SK-N-SH treated with all-trans-retinoic acid at 6 μM for 48 hours (cell line): ENCODE measurements at regions not wholly inside any gene's neighbourhood (a gene's known extent, or its start where the extent isn't known, plus 50 kb on each side); places are given as distances from the start of the nearest gene placed in this dataset.

Experiments
- ARNTL ChIP-seq: fragments of 450-650 bp; formaldehyde crosslinking; IDR thresholded peaks from 2 replicates; pipeline ENCODE4 v1.5.0; 2020; ENCODE audit warnings: low read depth, mild to moderate bottlenecking, moderate library complexity, borderline replicate concordance
- CREB5 ChIP-seq: fragments of 250-450 bp; sonication (Bioruptor Pico); IDR thresholded peaks from 2 replicates; pipeline ENCODE4 v1.5.1; 2020; ENCODE audit warnings: low read depth, mild to moderate bottlenecking, moderate library complexity
- CSDC2 ChIP-seq: fragments of 250-450 bp; sonication (Bioruptor Pico); IDR thresholded peaks from 2 replicates; pipeline ENCODE4 v1.5.0; 2020; ENCODE audit warnings: mild to moderate bottlenecking, moderate library complexity
- CSRNP3 ChIP-seq: fragments of 250-450 bp; sonication (Bioruptor Pico); IDR thresholded peaks from 2 replicates; pipeline ENCODE4 v1.5.1; 2021; ENCODE audit warnings: mild to moderate bottlenecking, moderate library complexity
- GLIS3 ChIP-seq: fragments of 250-450 bp; sonication (Bioruptor Pico); IDR thresholded peaks from 2 replicates; pipeline ENCODE4 v1.5.0; 2020; ENCODE audit warnings: mild to moderate bottlenecking, moderate library complexity
- ISL1 ChIP-seq: fragments of 250-450 bp; sonication (Bioruptor Pico); IDR thresholded peaks from 2 replicates; pipeline ENCODE4 v2.1.2; 2022; ENCODE audit warnings: mild to moderate bottlenecking, moderate library complexity
- OSR1 ChIP-seq: fragments of 250-450 bp; sonication (Bioruptor Pico); IDR thresholded peaks from 2 replicates; pipeline ENCODE4 v1.8.0; 2022; ENCODE audit warnings: moderate library complexity, mild to moderate bottlenecking, inconsistent platforms
- PATZ1 ChIP-seq: fragments of 250-450 bp; sonication (Bioruptor Pico); IDR thresholded peaks from 2 replicates; pipeline ENCODE4 v1.8.0; 2020; ENCODE audit warnings: mild to moderate bottlenecking, moderate library complexity, borderline replicate concordance
- POU6F1 ChIP-seq: fragments of 250-450 bp; sonication (Bioruptor Pico); IDR thresholded peaks from 2 replicates; pipeline ENCODE4 v1.8.0; 2021; ENCODE audit warnings: low read depth, mild to moderate bottlenecking, moderate library complexity, borderline replicate concordance
- RARB ChIP-seq: fragments of 250-450 bp; sonication (Bioruptor Pico); IDR thresholded peaks from 2 replicates; pipeline ENCODE4 v1.8.0; 2021; ENCODE audit warnings: mild to moderate bottlenecking, moderate library complexity
- TSHZ2 ChIP-seq: fragments of 250-450 bp; sonication (Bioruptor Pico); IDR thresholded peaks from 2 replicates; pipeline ENCODE4 v1.5.0; 2020; ENCODE audit warnings: mild to moderate bottlenecking, moderate library complexity
- ZNF70 ChIP-seq: fragments of 450-650 bp; formaldehyde crosslinking; IDR thresholded peaks from 2 replicates; pipeline ENCODE4 v1.5.0; 2020; ENCODE audit warnings: mild to moderate bottlenecking, moderate library complexity
- ZNF8 ChIP-seq: fragments of 450-650 bp; formaldehyde crosslinking; IDR thresholded peaks from 2 replicates; pipeline ENCODE4 v1.5.0; 2020; ENCODE audit warnings: mild to moderate bottlenecking, moderate library complexity

GRCh38 chr6:141443668-141444289 lies 688.9 kb upstream of the GJE1 start:
- TF ChIP-seq OSR1 (CRISPR knock-in tag) = no peak
- no peak for TF ChIP-seq RARB (CRISPR knock-in tag)
- no peak for TF ChIP-seq ISL1 (CRISPR knock-in tag)
- TF ChIP-seq CSDC2 (CRISPR knock-in tag) = no peak
- TF ChIP-seq GLIS3 (CRISPR knock-in tag) = no peak
- TF ChIP-seq CREB5 = no peak
- no peak for TF ChIP-seq PATZ1 (CRISPR knock-in tag)
- no peak for TF ChIP-seq TSHZ2
- no peak for TF ChIP-seq ARNTL (CRISPR knock-in tag)
- TF ChIP-seq ZNF8 (CRISPR knock-in tag) = no peak
- no peak for TF ChIP-seq CSRNP3
- no peak for TF ChIP-seq ZNF70 (CRISPR knock-in tag)
- TF ChIP-seq POU6F1 (CRISPR knock-in tag) = no peak
